Effector memory CD8-positive, alpha-beta T cell (primary cell): ENCODE measurements at regions not wholly inside any gene's neighbourhood (a gene's known extent, or its start where the extent isn't known, plus 50 kb on each side); places are given as distances from the start of the nearest gene placed in this dataset.

Experiments
- ATAC-seq: fragments of 150-1000 bp; cut with Tn5 transposase; replicated peaks from 2 replicates; pipeline ENCODE4 v1.10.0; 2021; ENCODE audit warnings: mild to moderate bottlenecking, moderate library complexity
- DNase-seq, 3 experiments: peaks; one replicate each; pipeline ENCODE4 v3.0.0; 2021
- H3K27ac Mint-ChIP-seq, 2 donors: one replicate each; pipeline ENCODE4 v1.8.0; 2022; ENCODE audit warnings: mild to moderate bottlenecking in 2 of 2, mixed read lengths in 2 of 2, moderate library complexity in 2 of 2
- H3K27me3 Mint-ChIP-seq, 2 donors: one replicate each; pipeline ENCODE4 v1.8.0; 2022; ENCODE audit warnings: mixed read lengths in 2 of 2
- H3K36me3 Mint-ChIP-seq: one replicate; pipeline ENCODE4 v1.8.0; 2022; ENCODE audit warnings: mild to moderate bottlenecking, moderate library complexity, mixed read lengths; ENCODE audit not compliant: insufficient read depth
- H3K4me1 Mint-ChIP-seq, 2 donors: one replicate each; pipeline ENCODE4 v1.8.0; 2022; ENCODE audit warnings: low read depth in 2 of 2, mixed read lengths in 2 of 2
- H3K4me3 Mint-ChIP-seq, 2 donors: one replicate each; pipeline ENCODE4 v1.8.0; 2022; ENCODE audit warnings: mild to moderate bottlenecking in 2 of 2, mixed read lengths in 2 of 2, moderate library complexity in 2 of 2
- H3K9me3 Mint-ChIP-seq, 2 donors: one replicate each; pipeline ENCODE4 v1.8.0; 2022; ENCODE audit warnings: mixed read lengths in 2 of 2

GRCh38 chr2:181366675-181367175 is 90.5 kb upstream of the ITGA4 start:
- Mint-ChIP-seq H3K9me3 (no peaks in the 10 kb centered on the region), H3K27ac (no peak overlapping the region)

GRCh38 chr2:181367411-181367810 is 89.8 kb upstream of the ITGA4 start:
- Mint-ChIP-seq H3K4me1 (peaks cover 12 to 17% of the 10 kb centered on the region in 2 donors), H3K27me3 (no peaks in the 10 kb centered on the region), H3K4me3 (no peak overlapping the region), H3K9me3 (no peaks in the 10 kb centered on the region), H3K27ac (no peak overlapping the region), H3K36me3 (peaks cover 5% of the 10 kb centered on the region)
- DNase-seq (no peak), ATAC-seq (no peak)

More at GRCh38 chr2:181366675-181367175, 90.5 kb upstream of the ITGA4 start:
- DNase-seq (no peak), ATAC-seq (no peak)
- H3K4me3 Mint-ChIP-seq = no peak overlapping the region
- peaks cover 6% of the 10 kb centered on the region for H3K36me3 Mint-ChIP-seq
- H3K27me3 Mint-ChIP-seq = no peaks in the 10 kb centered on the region
- H3K4me1 Mint-ChIP-seq = peaks cover 8 to 11% of the 10 kb centered on the region in 2 donors

GRCh38 chr2:181367906-181368435 is 89.2 kb upstream of the ITGA4 start:
- Mint-ChIP-seq H3K4me3 (no peak overlapping the region), H3K27ac (peak overlapping the region in 1 of 2 donors; percentile 11), H3K9me3 (no peaks in the 10 kb centered on the region), H3K36me3 (peaks cover 1% of the 10 kb centered on the region), H3K4me1 (peaks cover 18 to 23% of the 10 kb centered on the region in 2 donors), H3K27me3 (no peaks in the 10 kb centered on the region)
- ATAC-seq (no peak), DNase-seq (no peak)

GRCh38 chr2:181370126-181370525 is 87.1 kb upstream of the ITGA4 start:
- ATAC-seq (no peak), DNase-seq (no peak)
- H3K27me3 Mint-ChIP-seq = no peaks in the 10 kb centered on the region
- no peak overlapping the region for H3K4me3 Mint-ChIP-seq
- H3K27ac Mint-ChIP-seq = peak overlapping the region in 1 of 2 donors; percentile 14
- peaks cover 24 to 29% of the 10 kb centered on the region in 2 donors for H3K4me1 Mint-ChIP-seq
- no peaks in the 10 kb centered on the region for H3K9me3 Mint-ChIP-seq
- peaks cover 4% of the 10 kb centered on the region for H3K36me3 Mint-ChIP-seq

GRCh38 chr2:181371195-181371594 is 86.0 kb upstream of the ITGA4 start:
- Mint-ChIP-seq H3K27me3 (no peaks in the 10 kb centered on the region), H3K4me3 (no peak overlapping the region), H3K36me3 (peaks cover 4% of the 10 kb centered on the region), H3K4me1 (peaks cover 24 to 28% of the 10 kb centered on the region in 2 donors), H3K9me3 (no peaks in the 10 kb centered on the region), H3K27ac (peak overlapping the region; percentile 27 to 79)
- DNase-seq (no peak), ATAC-seq (no peak)

- peaks cover 7% of the 10 kb centered on the region for H3K36me3 Mint-ChIP-seq
- peak overlapping the region; percentile 9 to 49 for H3K4me3 Mint-ChIP-seq
- H3K27ac Mint-ChIP-seq = peak overlapping the region; percentile 54 to 79
- ATAC-seq (peak; percentile 46), DNase-seq (no peak)
- no peaks in the 10 kb centered on the region for H3K27me3 Mint-ChIP-seq
- H3K9me3 Mint-ChIP-seq = no peaks in the 10 kb centered on the region
- peaks cover 29 to 32% of the 10 kb centered on the region in 2 donors for H3K4me1 Mint-ChIP-seq
Measured at GRCh38 chr2:181371782-181372645, 85.2 kb upstream of the ITGA4 start.

GRCh38 chr2:181372646-181373040 is 84.5 kb upstream of the ITGA4 start:
- ATAC-seq = no peak
- peak overlapping the region; percentile 54 to 79 for H3K27ac Mint-ChIP-seq

GRCh38 chr2:181374781-181375675 is 82.2 kb upstream of the ITGA4 start:
- ATAC-seq (no peak), DNase-seq (no peak)
- no peak overlapping the region for H3K27ac Mint-ChIP-seq
- no peaks in the 10 kb centered on the region for H3K9me3 Mint-ChIP-seq
- H3K4me1 Mint-ChIP-seq = peaks cover 29 to 32% of the 10 kb centered on the region in 2 donors
- no peaks in the 10 kb centered on the region for H3K27me3 Mint-ChIP-seq
- H3K36me3 Mint-ChIP-seq = peaks cover 7% of the 10 kb centered on the region
- H3K4me3 Mint-ChIP-seq = no peak overlapping the region

More at GRCh38 chr2:181372646-181373040, 84.5 kb upstream of the ITGA4 start:
- peaks cover 29 to 32% of the 10 kb centered on the region in 2 donors for H3K4me1 Mint-ChIP-seq
- H3K9me3 Mint-ChIP-seq = no peaks in the 10 kb centered on the region
- no peak for DNase-seq
- H3K36me3 Mint-ChIP-seq = peaks cover 7% of the 10 kb centered on the region
- H3K4me3 Mint-ChIP-seq = peak overlapping the region in 1 of 2 donors; percentile 14
- H3K27me3 Mint-ChIP-seq = no peaks in the 10 kb centered on the region

GRCh38 chr2:181376442-181376841 is 80.7 kb upstream of the ITGA4 start:
- peaks cover 7% of the 10 kb centered on the region for H3K36me3 Mint-ChIP-seq
- H3K9me3 Mint-ChIP-seq = no peaks in the 10 kb centered on the region
- peaks cover 23 to 27% of the 10 kb centered on the region in 2 donors for H3K4me1 Mint-ChIP-seq
- H3K27me3 Mint-ChIP-seq = no peaks in the 10 kb centered on the region
- no peak overlapping the region for H3K4me3 Mint-ChIP-seq
- no peak for DNase-seq
- no peak overlapping the region for H3K27ac Mint-ChIP-seq
- ATAC-seq = no peak

GRCh38 chr2:181376999-181377398 is 80.2 kb upstream of the ITGA4 start:
- H3K4me3 Mint-ChIP-seq = no peak overlapping the region
- ATAC-seq (no peak), DNase-seq (no peak)
- no peaks in the 10 kb centered on the region for H3K9me3 Mint-ChIP-seq
- peaks cover 19 to 22% of the 10 kb centered on the region in 2 donors for H3K4me1 Mint-ChIP-seq
- no peaks in the 10 kb centered on the region for H3K27me3 Mint-ChIP-seq
- H3K36me3 Mint-ChIP-seq = peaks cover 7% of the 10 kb centered on the region
- no peak overlapping the region for H3K27ac Mint-ChIP-seq

- no peak overlapping the region for H3K27ac Mint-ChIP-seq
- DNase-seq (no peak), ATAC-seq (no peak)
- H3K36me3 Mint-ChIP-seq = peaks cover 3% of the 10 kb centered on the region
- H3K9me3 Mint-ChIP-seq = no peaks in the 10 kb centered on the region
- peaks cover 6 to 7% of the 10 kb centered on the region in 2 donors for H3K4me1 Mint-ChIP-seq
- H3K27me3 Mint-ChIP-seq = no peaks in the 10 kb centered on the region
- no peak overlapping the region for H3K4me3 Mint-ChIP-seq
Measured at GRCh38 chr2:181378491-181378890, 78.7 kb upstream of the ITGA4 start.

GRCh38 chr2:181380581-181380980 is 76.6 kb upstream of the ITGA4 start:
- H3K27ac Mint-ChIP-seq = no peak overlapping the region
- DNase-seq (no peak), ATAC-seq (no peak)
- no peaks in the 10 kb centered on the region for H3K9me3 Mint-ChIP-seq
- no peaks in the 10 kb centered on the region for H3K27me3 Mint-ChIP-seq
- H3K4me1 Mint-ChIP-seq = peaks cover 4 to 6% of the 10 kb centered on the region in 2 donors
- peaks cover 3% of the 10 kb centered on the region for H3K36me3 Mint-ChIP-seq
- H3K4me3 Mint-ChIP-seq = no peak overlapping the region

GRCh38 chr2:181384923-181385322 is 72.3 kb upstream of the ITGA4 start:
- ATAC-seq (no peak), DNase-seq (no peak)
- no peak overlapping the region for H3K27ac Mint-ChIP-seq
- no peaks in the 10 kb centered on the region for H3K9me3 Mint-ChIP-seq
- no peaks in the 10 kb centered on the region for H3K4me1 Mint-ChIP-seq
- H3K27me3 Mint-ChIP-seq = no peaks in the 10 kb centered on the region
- no peaks in the 10 kb centered on the region for H3K36me3 Mint-ChIP-seq
- H3K4me3 Mint-ChIP-seq = no peak overlapping the region
